ENCODE measurements at regions not wholly inside any gene's neighbourhood (a gene's known extent, or its start where the extent isn't known, plus 50 kb on each side); places are given as distances from the start of the nearest gene placed in this dataset.

DNA sequence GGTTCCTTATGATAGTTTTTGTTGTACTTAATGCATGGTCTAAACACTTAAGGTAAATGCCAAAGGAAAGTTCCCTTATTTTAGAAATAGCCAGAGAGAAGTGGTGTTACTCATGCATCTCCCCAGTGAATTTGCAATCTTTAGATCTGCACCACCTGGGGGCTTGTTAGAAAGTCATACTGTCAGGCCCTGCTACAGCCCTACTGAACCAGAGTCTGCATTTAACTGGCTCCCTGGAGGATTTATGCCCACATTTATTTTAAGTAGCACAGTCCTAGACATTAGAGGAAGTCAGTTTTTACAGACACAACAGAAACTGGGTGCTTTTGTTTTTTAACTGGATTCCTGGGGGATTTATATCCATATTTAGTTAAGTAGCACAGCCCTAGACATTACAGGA is 89.6 kb downstream of the VCY1B start:
- ChIA-PET CTCF (ENCODE audit: partially characterized antibody) (no interaction called here), POLR2A (ENCODE audit: partially characterized antibody) (no interaction called here)
- no peak overlapping the region for H2BK20ac ChIP-seq (ENCODE audit: low read length)
- no peak overlapping the region for H3K9ac ChIP-seq (replicated peaks in 1 of 4; ENCODE audit: extremely low read depth in 1 of 4, low read depth in 3 of 4, low read length in 3 of 4)
- no peak overlapping the region for H3K18ac ChIP-seq (ENCODE audit: extremely low read depth, low read length)
- no peak overlapping the region for H2BK5ac ChIP-seq (ENCODE audit: low read depth, low read length)
- no peak overlapping the region for H2AFZ ChIP-seq (ENCODE audit: low read length)
- H3K4ac ChIP-seq (replicated peaks; ENCODE audit: insufficient read length, low read depth, low read length): no peak overlapping the region
- H3K36me3 ChIP-seq (ENCODE audit: control insufficient read depth in 2 of 4, insufficient read depth in 4 of 4, low read length in 3 of 4): no peaks in the 10 kb centered on the region
- no peak overlapping the region for H2AK5ac ChIP-seq (ENCODE audit: low read depth, low read length)
- H2BK120ac ChIP-seq (replicated peaks; ENCODE audit: low read depth, low read length): no peak overlapping the region
- no peak overlapping the region for H2BK12ac ChIP-seq (ENCODE audit: low read depth, low read length)
- no peak overlapping the region for H4K8ac ChIP-seq (ENCODE audit: extremely low read depth, insufficient read depth, low read length)
- H4K91ac ChIP-seq (replicated peaks; ENCODE audit: insufficient read length, low read length): no peak overlapping the region
- FAIRE-seq (no peak), DNase-seq (ENCODE audit: low read depth in 1 of 2, low spot score in 2 of 2) (no peak)
- no peak overlapping the region for H3K4me3 ChIP-seq (ENCODE audit: extremely low read depth in 1 of 4, insufficient read depth in 2 of 4, low read depth in 3 of 4, low read length in 4 of 4)
- no peaks in the 10 kb centered on the region for H3K79me1 ChIP-seq (ENCODE audit: low read depth, low read length)
- no peaks in the 10 kb centered on the region for H3K9me3 ChIP-seq (ENCODE audit: insufficient read depth in 2 of 2, low read depth in 1 of 2, low read length in 1 of 2)
- H4K5ac ChIP-seq (ENCODE audit: insufficient read length, low read depth, low read length): no peak overlapping the region
- no peaks in the 10 kb centered on the region for H3K79me2 ChIP-seq (ENCODE audit: control insufficient read depth in 1 of 2, insufficient read depth in 2 of 2, low read length in 2 of 2)
- no peak overlapping the region for H2BK15ac ChIP-seq (ENCODE audit: low read length)
- H3K56ac ChIP-seq (replicated peaks; ENCODE audit: insufficient read length, low read depth, low read length): no peak overlapping the region
- H3K23me2 ChIP-seq (ENCODE audit: low read depth, low read length): no peaks in the 10 kb centered on the region
- H3K4me2 ChIP-seq (ENCODE audit: insufficient read depth in 1 of 2, low read depth in 2 of 2, low read length in 2 of 2): no peak overlapping the region
- no peaks in the 10 kb centered on the region; a peak in 2 of 7 replicates for H3K27me3 ChIP-seq (replicated peaks in 1 of 4; ENCODE audit: control insufficient read depth in 3 of 4, extremely low read depth in 1 of 4, insufficient read depth in 3 of 4, low read length in 3 of 4)
- H3K4me1 ChIP-seq (replicated peaks in 1 of 4; ENCODE audit: control insufficient read depth in 3 of 4, insufficient read depth in 4 of 4, low read length in 3 of 4): no peaks in the 10 kb centered on the region
- no peak overlapping the region for H3K14ac ChIP-seq (ENCODE audit: insufficient read length)
- no peak overlapping the region for H3K27ac ChIP-seq (ENCODE audit: low read depth, low read length)
- no peak overlapping the region for H3K23ac ChIP-seq (ENCODE audit: insufficient read length)
- H4K20me1 ChIP-seq (replicated peaks in 1 of 2; ENCODE audit: control insufficient read depth in 1 of 2, insufficient read depth in 2 of 2, low read length in 2 of 2): no peaks in the 10 kb centered on the region
- TF ChIP-seq BRCA1 (IDR thresholded peaks at IDR 0.05; ENCODE audit: low read depth, low read length): no peak
- no peak for TF ChIP-seq TBP (IDR thresholded peaks at IDR 0.05; ENCODE audit: low read depth, low read length)
- TF ChIP-seq CTBP2 (IDR thresholded peaks at IDR 0.05; ENCODE audit: borderline replicate concordance, insufficient read depth, insufficient read length, low read length): no peak
- TF ChIP-seq E2F6 (IDR thresholded peaks at IDR 0.05): no peak
- no peak for TF ChIP-seq NANOG (IDR thresholded peaks at IDR 0.05; ENCODE audit: insufficient read depth, low read depth, low read length, poor library complexity, severe bottlenecking)
- TF ChIP-seq FOSL1 (IDR thresholded peaks at IDR 0.05; ENCODE audit: insufficient read depth, low read depth, low read length): no peak
- TF ChIP-seq CREB1 (IDR thresholded peaks at IDR 0.05): no peak
- no peak for TF ChIP-seq JUN (IDR thresholded peaks at IDR 0.05; ENCODE audit: low read depth, low read length)
- no peak for TF ChIP-seq ASH2L (IDR thresholded peaks at IDR 0.05; ENCODE audit: low read length)
- TF ChIP-seq BCL11A (IDR thresholded peaks at IDR 0.05; ENCODE audit: low read depth in 2 of 2, low read length in 2 of 2): no peak
- TF ChIP-seq POU5F1 (IDR thresholded peaks at IDR 0.05; ENCODE audit: low read depth, low read length): no peak
- TF ChIP-seq TAF7 (optimal IDR thresholded peaks at IDR 0.05; ENCODE audit: borderline replicate concordance, low read depth, low read length): no peak
- no peak for TF ChIP-seq SP1 (IDR thresholded peaks at IDR 0.05; ENCODE audit: low read depth, low read length)
- TF ChIP-seq RNF2 (IDR thresholded peaks at IDR 0.05; ENCODE audit: borderline replicate concordance, low read depth, low read length, missing control alignments, poor library complexity, severe bottlenecking): no peak
- TF ChIP-seq HDAC2 (IDR thresholded peaks at IDR 0.05; ENCODE audit: borderline replicate concordance in 1 of 2, low read depth in 2 of 2, low read length in 2 of 2): no peak
